HG02623 (cell line): ENCODE measurements at regions not wholly inside any gene's neighbourhood (a gene's known extent, or its start where the extent isn't known, plus 50 kb on each side); places are given as distances from the start of the nearest gene placed in this dataset.
"Not testable (repeated sequence)": the region's sequence is repeated elsewhere in the genome, so short reads cannot be mapped to it uniquely, and the experiment has no call there.

Experiments
- ATAC-seq: cut with Tn5 transposase; IDR thresholded peaks from one replicate; pipeline ENCODE4 v1.9.1; 2021; ENCODE audit warnings: moderate library complexity; ENCODE audit not compliant: unreplicated experiment

DNA sequence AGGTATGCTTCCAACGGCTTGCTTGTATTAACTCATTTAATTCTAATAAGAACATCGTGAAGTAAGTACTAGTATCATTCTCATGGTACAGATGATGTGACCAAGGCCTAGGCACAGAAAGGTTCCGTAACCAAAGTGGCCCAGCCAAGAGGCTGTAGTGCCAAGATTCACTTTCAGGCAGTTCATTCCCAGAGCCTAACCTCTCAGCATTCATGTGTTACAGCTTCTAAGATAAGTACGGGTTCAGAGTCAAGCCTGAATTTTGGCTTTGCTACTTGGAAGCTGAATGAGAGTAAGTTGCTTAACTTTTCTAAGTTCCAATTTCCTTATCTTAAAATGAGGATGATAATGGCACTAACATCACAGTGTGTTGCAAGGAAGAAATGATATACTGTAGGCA is 379.9 kb downstream of the AEBP2 start:
- ATAC-seq, result no peak

DNA sequence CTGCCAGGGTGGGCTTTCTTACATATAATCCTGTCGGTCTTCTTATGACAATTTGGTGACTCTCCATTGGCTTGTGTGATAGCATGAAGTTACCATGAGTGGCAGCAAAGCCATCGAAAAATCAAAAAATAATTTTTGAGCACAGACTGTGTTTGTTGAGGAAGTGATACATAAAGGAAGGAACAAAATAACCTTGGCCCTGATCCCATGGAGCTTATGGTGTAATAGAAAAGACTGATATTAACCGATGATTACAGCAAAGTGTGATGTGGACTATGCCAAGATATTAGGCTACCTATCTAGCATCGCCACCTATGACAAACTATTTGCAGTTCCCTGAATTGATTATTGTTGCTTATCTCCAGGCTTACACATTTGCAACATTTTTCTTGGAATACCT is 383.2 kb downstream of the AEBP2 start:
- ATAC-seq, result no peak

GRCh38 chr12:19823326-19823725 is 384.0 kb downstream of the AEBP2 start:
- not testable (repeated sequence) for ATAC-seq

- ATAC-seq, result no peak
Measured at GRCh38 chr12:19826980-19827550, 387.8 kb downstream of the AEBP2 start.

DNA sequence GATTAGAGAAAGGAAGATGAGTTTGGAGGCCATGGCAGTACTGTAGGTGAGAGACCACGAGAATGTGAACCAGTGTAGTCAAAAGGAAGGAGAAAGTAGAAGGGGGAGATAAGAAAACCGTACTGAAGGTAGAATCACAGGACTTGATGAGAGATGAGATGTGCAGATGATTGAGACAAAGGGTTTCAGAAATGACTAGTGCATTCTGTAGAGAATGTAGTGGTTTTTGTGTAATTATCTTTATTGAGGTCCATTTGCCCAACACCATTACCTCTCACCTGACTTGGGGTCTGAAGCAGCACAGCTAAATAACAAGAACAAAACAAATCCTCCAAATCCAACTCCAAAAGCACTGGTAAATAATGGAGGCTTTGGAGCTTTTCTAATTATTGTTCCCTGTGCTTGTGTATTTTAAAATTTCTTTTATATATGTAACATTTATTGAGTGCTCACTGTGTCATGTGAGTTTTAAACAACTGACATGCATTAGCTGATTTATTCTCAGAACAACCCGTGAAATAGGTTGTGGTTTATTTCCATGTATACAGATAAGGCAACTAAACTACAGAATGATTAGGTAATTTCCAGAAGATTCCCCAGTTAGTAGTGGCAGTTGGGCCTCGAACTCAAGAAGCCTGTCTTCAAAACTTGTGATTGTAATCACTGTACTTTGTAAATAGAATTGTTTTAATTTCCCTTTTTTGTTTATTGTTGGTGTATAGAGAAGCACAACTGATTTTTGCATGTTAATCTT is 390.0 kb downstream of the AEBP2 start:
- ATAC-seq, result no peak

DNA sequence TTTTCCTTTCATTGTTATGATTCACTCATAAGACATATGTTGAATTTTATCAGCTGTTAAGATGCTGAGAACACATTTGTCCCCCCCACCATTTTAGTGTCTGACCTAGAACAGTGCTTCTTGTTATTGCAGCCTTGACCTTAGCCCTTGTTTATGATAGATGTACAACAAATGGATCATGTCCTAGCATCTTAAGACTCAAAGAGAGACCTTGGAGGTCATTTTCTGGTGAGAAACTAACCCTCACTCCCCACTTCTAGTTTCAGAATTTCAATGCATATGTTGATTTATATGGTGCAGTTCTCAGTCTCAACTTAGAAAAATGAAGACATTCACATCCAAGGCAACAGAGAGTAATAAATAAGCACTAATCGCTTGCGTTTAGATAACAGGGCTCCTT is 391.2 kb downstream of the AEBP2 start:
- no peak for ATAC-seq

DNA sequence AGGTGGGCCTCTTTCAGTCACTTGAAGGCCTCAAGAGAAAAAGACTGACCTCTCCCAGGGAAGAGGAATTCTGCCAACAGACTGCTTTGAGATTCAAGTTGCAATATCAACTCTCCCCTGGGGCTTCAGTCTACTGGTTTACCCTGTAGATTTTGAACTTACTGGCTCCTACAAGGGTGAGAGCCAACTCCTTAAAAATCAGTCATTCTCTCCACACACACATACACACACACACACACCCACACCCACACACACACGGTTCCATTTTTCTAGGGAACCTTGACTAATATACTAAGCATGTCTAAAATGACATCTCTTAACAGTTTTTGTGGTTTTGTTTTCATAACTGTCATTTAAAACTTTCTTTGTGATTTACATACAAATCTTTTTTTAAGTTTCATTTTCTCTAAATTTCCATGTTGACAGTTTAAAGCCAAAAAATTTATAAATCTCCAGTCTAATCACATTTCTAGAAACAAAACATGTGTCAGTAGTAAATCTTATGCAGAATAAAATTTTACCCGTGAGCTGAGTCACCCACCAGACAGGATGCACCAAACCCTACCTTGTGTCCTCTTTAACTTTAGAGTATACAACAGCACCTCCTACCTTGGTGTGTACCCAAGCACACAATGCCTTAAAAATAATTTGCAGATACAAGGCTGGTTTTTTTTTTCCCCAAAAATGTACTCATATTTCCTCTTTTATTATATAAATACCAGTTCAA is 394.6 kb downstream of the AEBP2 start:
- no peak for ATAC-seq

DNA sequence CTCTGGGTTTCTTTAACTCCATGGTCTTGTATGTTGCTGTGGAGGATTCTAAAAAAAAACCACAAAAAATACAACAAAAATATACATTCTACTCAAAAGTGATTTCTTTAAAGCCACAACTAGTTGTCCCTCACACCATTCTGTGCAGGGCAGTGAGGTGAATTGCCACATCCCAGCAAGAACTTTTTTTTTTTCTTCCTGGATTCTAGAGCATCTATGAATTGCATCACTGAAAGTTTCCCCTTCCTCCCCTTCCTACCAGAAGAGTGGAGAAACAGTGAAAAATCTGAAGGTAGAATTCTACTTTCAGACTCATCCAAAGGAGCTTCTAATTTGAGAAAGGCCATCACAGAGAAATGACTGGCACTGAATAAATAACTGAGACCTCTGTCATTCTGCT is 395.3 kb downstream of the AEBP2 start:
- no peak for ATAC-seq

DNA sequence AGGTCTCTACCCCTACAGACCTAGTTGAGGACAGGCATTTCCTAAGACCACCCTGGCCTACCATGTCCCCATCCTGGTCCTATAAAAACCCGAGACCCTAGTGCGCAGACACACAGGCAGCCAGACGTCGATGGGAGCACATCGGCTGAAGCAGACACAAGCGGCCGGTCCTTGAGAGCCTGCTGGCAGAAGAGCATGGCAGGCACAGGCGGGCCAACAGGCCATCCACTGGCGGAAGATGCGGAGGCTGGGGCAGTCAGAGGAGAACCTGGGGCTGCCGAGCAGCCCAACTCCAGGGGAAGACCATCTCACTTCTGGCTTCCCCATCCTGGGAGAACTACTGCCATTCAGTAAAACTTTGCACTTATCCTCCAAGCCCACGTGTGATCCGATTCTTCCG is 396.8 kb downstream of the AEBP2 start:
- ATAC-seq, result no peak

DNA sequence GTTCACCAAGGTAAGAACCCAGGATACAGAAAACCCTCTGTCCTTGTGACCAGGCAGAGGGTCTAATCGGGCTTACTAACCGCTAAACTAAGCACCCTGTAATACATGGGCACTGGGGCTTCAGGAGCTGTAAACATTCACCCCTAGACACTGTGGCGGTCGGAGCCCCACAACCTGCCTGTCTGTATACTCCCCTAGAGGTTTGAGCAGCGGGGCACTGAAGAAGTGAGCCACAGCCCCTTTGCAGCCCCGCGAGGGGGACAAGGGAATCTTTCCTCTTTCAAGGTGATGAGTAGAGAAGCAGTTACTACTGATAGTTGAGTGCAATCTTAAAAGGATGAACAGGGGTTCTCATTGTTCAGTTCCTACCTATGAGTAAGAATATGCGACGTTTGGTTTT is 397.2 kb downstream of the AEBP2 start:
- ATAC-seq, result no peak

DNA sequence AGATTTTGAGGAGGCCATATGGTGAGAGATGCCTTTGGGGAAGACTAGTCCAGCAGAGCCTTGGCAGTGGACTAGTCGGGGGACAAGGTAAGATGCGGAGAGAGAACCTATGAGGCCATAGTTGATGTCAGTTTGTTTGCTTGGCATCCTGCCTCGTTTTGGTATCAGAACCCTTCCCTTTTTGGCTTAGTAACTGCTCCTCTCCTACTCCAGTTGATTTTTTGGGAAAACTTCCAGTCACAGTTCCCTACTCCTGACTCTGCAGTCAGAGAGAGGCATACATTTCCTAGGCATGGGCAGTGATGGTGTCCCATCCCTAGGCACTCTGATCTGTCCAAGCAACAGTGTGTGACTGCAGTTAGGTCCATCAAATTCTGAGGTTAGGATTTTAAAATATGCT is 398.3 kb downstream of the AEBP2 start:
- ATAC-seq, result no peak

DNA sequence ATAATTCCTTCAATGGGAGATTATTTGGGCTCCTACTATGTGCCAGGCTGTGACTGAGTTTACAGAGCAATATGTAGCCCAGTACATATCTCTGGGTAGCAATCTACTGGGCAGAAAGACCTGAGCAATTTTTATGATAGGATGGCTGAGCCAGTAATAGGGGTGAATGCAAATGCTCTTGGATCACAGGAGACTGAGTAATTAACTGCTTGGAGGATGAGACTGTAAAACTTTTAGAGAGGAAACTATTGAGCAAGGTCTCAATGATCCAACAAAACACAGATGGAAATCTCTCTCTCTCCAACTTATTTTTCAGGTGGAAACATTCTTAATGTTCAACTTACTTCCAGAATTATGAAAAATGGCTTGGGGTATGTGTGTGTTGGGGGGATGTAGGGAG is 402.2 kb downstream of the AEBP2 start:
- ATAC-seq, result no peak

DNA sequence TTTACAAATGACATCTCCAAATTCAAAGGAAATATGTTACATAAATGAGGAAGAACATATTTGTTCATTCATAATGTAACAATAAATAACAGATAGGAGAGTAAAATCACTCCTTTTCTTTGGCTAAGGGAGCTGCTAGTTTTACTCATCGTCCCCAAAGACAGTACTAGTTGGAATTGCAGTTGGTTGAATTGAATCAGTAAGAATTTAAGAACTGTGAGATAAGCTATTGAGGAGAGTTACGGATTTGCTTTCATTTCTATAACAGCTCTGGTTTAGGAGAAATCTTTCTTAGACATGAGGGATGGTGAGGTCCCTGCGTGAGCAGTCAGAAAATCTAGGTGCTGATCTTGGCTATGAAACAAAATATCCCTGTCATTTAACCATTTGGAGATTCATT is 402.8 kb downstream of the AEBP2 start:
- no peak for ATAC-seq

DNA sequence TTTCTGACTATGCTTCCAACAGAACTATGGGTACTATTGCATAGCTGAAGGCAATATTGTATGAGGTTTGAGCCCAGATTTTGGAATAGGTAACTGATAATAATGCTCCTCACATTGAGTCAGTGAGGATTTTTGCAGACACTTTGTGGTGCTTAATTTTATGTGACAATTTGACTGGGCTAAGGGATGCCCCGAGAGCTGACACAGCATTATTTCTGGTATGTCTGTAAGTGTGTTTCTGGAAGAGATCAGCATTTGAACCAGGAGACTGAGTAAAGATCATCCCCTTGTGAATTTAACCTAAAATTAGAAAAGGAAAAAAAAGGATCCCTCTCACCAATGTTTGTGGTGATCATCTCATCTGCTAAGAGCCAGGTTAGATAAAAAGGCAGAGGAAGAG is 404.9 kb downstream of the AEBP2 start:
- no peak for ATAC-seq

- no peak for ATAC-seq
Measured at GRCh38 chr12:19846574-19846973, 407.3 kb downstream of the AEBP2 start.

GRCh38 chr12:19847294-19848059 is 408.2 kb downstream of the AEBP2 start:
- no peak for ATAC-seq

GRCh38 chr12:19848421-19848820 is 409.1 kb downstream of the AEBP2 start:
- no peak for ATAC-seq

- no peak for ATAC-seq
Measured at GRCh38 chr12:19849208-19849607, 409.9 kb downstream of the AEBP2 start.

- no peak for ATAC-seq
Measured at GRCh38 chr12:19850346-19851065, 411.2 kb downstream of the AEBP2 start.

DNA sequence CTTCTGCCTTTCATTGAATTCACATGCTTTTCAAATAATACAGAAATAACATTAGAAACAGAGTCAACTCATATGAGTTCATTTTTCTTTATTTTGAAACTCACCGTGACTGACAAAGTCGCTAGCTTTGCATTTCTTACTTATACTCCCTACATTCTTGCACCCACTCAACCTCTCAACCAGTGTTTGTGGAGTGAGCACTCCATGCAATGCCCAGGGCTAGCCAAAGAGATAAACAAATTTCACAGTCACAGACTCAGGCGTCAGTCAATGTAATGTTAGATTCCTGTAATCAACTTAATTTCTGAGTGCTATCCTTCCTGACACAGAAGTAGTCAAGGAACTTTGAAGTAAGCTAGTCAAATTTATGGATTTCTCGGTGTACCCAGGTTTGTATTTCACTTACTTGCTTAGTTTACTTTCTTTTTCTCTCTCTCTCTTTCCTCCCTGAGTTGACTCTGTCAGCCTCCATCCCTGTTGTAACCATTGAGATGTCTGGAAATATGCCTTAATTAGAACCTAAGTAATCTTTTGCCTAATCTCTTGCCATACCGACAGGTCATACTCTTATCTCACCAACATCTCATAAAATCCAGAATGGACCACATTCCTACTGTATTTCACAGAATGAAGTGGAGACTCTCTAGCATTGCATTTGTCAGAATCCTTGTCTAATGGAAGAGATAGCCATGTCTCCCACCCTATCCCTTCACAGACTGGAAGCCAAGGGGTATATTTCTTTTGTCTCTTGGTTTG is 413.0 kb downstream of the AEBP2 start:
- ATAC-seq, result no peak
